Choroid plexus epithelial cell (primary cell): ENCODE measurements at regions not wholly inside any gene's neighbourhood (a gene's known extent, or its start where the extent isn't known, plus 50 kb on each side); places are given as distances from the start of the nearest gene placed in this dataset.

Experiments
- DNase-seq: peaks from one replicate; pipeline ENCODE4 v3.0.0-alpha.2; 2010; ENCODE audit warnings: low read depth
- H3K4me3 ChIP-seq: 2 replicates; pipeline ENCODE4 v1.5.1; 2011; ENCODE audit warnings: low read depth, mild to moderate bottlenecking, control low read depth, low read length, moderate library complexity
- CTCF ChIP-seq: conservative IDR thresholded peaks from 2 replicates; pipeline ENCODE4 v1.5.1; 2011; ENCODE audit warnings: low read depth, mild to moderate bottlenecking, control low read depth, inconsistent platforms, low read length, moderate library complexity

- no peak for TF ChIP-seq CTCF
- DNase-seq, result no peak
- no peak overlapping the region for H3K4me3 ChIP-seq
Observed at GRCh38 chr3:107432646-107433045, 55.4 kb downstream of the CCDC54 start.

DNA sequence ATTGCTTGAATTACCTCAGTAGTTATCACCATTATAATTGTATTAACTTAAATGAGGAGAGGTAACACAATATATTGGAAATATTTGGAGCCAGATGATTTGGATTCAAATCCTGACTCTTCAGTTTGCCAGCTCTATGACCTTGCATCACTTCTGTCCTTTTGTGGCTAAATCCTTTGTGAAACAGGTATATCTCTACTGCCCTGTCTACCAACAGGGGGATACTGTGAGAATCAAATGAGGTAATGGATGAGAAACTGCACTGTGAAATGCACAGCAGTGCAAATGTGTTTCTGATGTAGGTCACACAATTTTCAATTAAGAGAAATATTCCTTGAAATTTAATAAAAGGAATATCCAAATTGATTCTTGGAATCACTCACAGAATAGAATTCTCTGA is 58.8 kb downstream of the CCDC54 start:
- no peak for DNase-seq
- no peak for TF ChIP-seq CTCF
- no peak overlapping the region for H3K4me3 ChIP-seq

DNA sequence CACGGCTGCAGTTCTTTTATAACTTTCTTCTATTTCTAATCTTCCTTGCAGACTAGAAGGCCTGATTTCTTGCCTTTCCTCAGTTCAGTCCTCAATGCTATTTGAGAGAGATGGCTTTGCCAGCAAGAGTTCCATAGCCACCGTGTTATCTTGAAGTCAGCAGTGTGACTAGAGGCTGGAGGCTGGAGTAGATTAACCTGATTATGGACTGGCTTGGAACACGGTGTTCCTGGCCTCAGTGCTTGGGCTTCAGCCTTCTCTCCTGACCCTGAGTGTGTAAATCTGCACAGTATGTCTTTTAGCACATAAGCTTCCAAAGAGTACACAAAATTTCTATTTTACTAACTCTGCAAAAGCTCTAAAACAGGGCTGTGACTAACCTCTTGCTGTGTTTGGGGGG is 61.4 kb downstream of the CCDC54 start:
- H3K4me3 ChIP-seq, result no peak overlapping the region
- TF ChIP-seq CTCF, result no peak
- no peak for DNase-seq

DNA sequence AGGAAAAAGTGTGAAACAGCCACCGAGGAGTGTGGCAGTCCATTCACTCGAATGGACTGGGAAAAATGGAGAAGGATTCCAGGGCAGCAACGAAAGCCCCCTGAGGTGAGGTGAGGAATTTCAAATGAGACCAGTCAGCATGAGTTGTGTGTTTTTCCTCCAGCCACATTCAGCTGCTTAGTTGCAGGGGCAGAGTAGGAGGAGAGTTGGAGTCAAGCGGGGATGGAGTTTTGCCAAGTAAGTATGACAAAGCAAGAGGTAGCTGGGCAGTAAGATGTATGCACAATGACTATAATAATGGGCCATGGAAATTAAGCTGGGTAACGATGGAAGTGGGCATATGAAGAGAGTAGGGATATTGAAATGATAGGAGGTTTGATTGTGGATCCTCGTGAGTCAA is 64.4 kb downstream of the CCDC54 start:
- no peak overlapping the region for H3K4me3 ChIP-seq
- DNase-seq, result peak; percentile 35
- TF ChIP-seq CTCF, result no peak

DNA sequence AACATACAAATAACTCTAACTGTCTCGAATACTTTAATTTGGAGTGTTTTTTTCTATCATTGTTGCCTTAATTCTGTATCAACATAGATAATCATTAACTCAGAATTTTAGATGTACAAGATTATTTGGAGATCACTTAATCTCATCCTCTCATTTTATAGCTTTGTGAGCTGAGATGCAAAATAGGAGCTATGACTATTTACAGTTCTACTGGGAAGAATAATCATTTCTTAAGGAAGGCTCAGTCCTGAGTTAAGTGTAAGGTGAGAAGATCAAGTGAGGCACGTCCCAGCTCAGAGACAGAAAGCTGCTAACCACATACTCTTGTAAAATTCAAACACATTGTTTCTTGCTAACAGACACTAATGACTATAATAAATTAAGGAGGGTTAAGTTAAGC is 66.2 kb downstream of the CCDC54 start:
- H3K4me3 ChIP-seq, result no peak overlapping the region
- no peak for DNase-seq
- no peak for TF ChIP-seq CTCF

DNA sequence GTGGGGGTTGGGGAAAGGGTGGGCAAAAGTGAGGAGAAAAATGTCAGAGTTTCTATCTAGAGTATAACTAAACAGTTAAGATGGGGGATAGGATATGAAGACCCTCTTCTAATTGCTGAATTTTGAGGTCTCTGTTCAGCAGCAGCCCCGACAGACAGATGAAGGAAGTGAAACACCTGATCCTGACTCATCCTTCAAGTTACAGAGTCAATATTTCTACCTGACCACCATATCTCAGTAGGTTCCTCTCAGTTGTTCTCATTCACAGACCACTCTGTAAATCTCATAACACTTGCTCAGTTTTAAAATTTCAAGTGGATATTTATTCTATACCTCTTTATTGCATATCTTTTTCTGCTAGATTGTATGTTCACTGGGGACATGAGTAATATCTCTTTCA is 69.5 kb downstream of the CCDC54 start:
- no peak for DNase-seq
- H3K4me3 ChIP-seq, result no peak overlapping the region
- TF ChIP-seq CTCF, result no peak

- no peak for TF ChIP-seq CTCF
- H3K4me3 ChIP-seq, result no peak overlapping the region
- no peak for DNase-seq
Observed at GRCh38 chr3:107450254-107450893, 72.4 kb upstream of the BBX start.
